Smooth muscle cell (in vitro differentiated cells): ENCODE measurements at regions not wholly inside any gene's neighbourhood (a gene's known extent, or its start where the extent isn't known, plus 50 kb on each side); places are given as distances from the start of the nearest gene placed in this dataset.

Source experiments
- DNase-seq: peaks from one replicate; lab custom pipeline; 2025; ENCODE audit not compliant: unreplicated experiment; lab: John Stamatoyannopoulos, UW
- H2AFZ ChIP-seq: fragments of 200-600 bp; sonication (generic); 2 replicates; pipeline ENCODE4 v1.6.0; 2016; ENCODE audit warnings: antibody characterized with exemption, low read depth, mild to moderate bottlenecking
- H3F3A ChIP-seq: fragments of 200-600 bp; sonication (generic); 2 replicates; pipeline ENCODE4 v1.6.0; 2017; ENCODE audit warnings: antibody characterized with exemption, low read depth
- H3K27ac ChIP-seq: fragments of 200-600 bp; sonication (generic); 2 replicates; pipeline ENCODE4 v1.5.1; 2016; ENCODE audit warnings: low read depth, mild to moderate bottlenecking
- H3K27me3 ChIP-seq: fragments of 200-600 bp; sonication (generic); 2 replicates; pipeline ENCODE4 v1.6.1; 2016; ENCODE audit warnings: low read depth, mild to moderate bottlenecking
- H3K36me3 ChIP-seq: fragments of 200-600 bp; sonication (generic); 2 replicates; pipeline ENCODE4 v1.5.1; 2016; ENCODE audit warnings: low read depth
- H3K4me1 ChIP-seq: fragments of 200-600 bp; sonication (generic); 2 replicates; pipeline ENCODE4 v1.5.1; 2016; ENCODE audit warnings: low read depth
- H3K4me2 ChIP-seq: fragments of 200-600 bp; sonication (generic); 2 replicates; pipeline ENCODE4 v1.6.0; 2016; ENCODE audit warnings: mild to moderate bottlenecking
- H3K4me3 ChIP-seq: fragments of 200-600 bp; sonication (generic); 2 replicates; pipeline ENCODE4 v1.5.1; 2016; ENCODE audit warnings: mild to moderate bottlenecking
- H3K79me2 ChIP-seq: fragments of 200-600 bp; sonication (generic); 2 replicates; pipeline ENCODE4 v1.6.0; 2016; ENCODE audit warnings: low read depth, mild to moderate bottlenecking
- H3K9ac ChIP-seq: fragments of 200-600 bp; sonication (generic); 2 replicates; pipeline ENCODE4 v1.6.0; 2016; ENCODE audit warnings: low read depth
- H3K9me3 ChIP-seq: fragments of 200-600 bp; sonication (generic); replicated peaks from 2 replicates; pipeline ENCODE4 v1.5.1; 2016; ENCODE audit warnings: low read depth
- H4K20me1 ChIP-seq: fragments of 200-600 bp; sonication (generic); 2 replicates; pipeline ENCODE4 v1.6.0; 2016; ENCODE audit warnings: low read depth
- WGBS: methylation state at CpG from one replicate; pipeline ENCODE4 v1.1.7; 2016; ENCODE audit warnings: low lambda C conversion rate; 5-methylcytosine and 5-hydroxymethylcytosine counted together
- TF ChIP-seq, protein P1 (sequence below): fragments of 200-600 bp; sonication (generic); IDR thresholded peaks from 2 replicates; pipeline ENCODE4 v1.5.1; 2017; ENCODE audit warnings: borderline replicate concordance, mild to moderate bottlenecking, antibody characterized with exemption; ENCODE audit not compliant: insufficient read depth, poor library complexity, severe bottlenecking

DNA sequence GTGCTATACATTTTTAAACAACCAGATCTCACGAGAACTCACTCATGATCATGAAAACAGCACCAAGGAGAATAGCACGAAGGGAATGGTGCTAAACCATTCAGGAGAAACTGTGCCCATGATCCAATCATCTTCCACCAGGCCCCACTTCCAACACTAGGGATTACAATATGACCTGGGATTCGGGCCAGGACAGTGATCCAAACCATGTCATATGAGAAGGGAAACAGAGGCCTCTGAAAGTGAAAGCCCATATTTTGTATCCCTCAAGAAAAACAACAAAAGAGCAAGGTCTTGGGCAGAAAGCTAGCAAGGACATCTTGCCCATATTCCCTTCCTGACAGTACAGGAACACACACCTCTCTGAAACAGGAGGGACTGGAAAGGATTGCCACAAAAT, 163.9 kb upstream of the VASH1 start:
- TF ChIP-seq, protein P1, sequence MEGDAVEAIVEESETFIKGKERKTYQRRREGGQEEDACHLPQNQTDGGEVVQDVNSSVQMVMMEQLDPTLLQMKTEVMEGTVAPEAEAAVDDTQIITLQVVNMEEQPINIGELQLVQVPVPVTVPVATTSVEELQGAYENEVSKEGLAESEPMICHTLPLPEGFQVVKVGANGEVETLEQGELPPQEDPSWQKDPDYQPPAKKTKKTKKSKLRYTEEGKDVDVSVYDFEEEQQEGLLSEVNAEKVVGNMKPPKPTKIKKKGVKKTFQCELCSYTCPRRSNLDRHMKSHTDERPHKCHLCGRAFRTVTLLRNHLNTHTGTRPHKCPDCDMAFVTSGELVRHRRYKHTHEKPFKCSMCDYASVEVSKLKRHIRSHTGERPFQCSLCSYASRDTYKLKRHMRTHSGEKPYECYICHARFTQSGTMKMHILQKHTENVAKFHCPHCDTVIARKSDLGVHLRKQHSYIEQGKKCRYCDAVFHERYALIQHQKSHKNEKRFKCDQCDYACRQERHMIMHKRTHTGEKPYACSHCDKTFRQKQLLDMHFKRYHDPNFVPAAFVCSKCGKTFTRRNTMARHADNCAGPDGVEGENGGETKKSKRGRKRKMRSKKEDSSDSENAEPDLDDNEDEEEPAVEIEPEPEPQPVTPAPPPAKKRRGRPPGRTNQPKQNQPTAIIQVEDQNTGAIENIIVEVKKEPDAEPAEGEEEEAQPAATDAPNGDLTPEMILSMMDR: no peak

DNA sequence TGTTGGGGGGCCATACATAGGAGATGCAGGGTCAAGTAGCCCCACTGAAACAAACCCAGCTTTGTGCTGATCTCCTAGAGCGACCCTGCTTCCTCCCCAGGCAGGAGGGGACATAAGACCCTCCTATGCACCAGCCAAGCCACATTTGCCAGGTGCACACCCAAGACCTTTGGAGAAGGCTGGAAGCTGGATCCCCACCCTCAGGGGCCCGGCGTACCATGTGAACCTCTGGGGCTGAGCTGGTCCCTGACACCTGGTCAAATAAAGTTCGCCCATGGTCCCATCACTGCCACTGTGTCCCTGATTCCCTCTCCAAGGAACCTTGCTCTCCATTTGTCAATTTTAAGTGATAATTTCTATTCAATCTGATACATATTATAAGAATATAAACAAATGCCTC, 162.1 kb upstream of the VASH1 start:
- WGBS: 92% methylated on average over 4 of the region's 4 CpGs
- DNase-seq: no peak

More for the DNA sequence above, 163.9 kb upstream of the VASH1 start:
- Histone ChIP-seq H3K4me2 (no peak overlapping the region), H3F3A (no peaks in the 10 kb centered on the region), H3K4me3 (no peak overlapping the region), H4K20me1 (no peaks in the 10 kb centered on the region), H3K9me3 (no peaks in the 10 kb centered on the region), H3K27ac (no peak overlapping the region), H2AFZ (no peak overlapping the region), H3K27me3 (no peaks in the 10 kb centered on the region), H3K79me2 (no peaks in the 10 kb centered on the region), H3K4me1 (no peaks in the 10 kb centered on the region), H3K9ac (no peak overlapping the region), H3K36me3 (no peaks in the 10 kb centered on the region)
- WGBS: 91% methylated on average over 3 of the region's 3 CpGs
- no peak for DNase-seq

DNA sequence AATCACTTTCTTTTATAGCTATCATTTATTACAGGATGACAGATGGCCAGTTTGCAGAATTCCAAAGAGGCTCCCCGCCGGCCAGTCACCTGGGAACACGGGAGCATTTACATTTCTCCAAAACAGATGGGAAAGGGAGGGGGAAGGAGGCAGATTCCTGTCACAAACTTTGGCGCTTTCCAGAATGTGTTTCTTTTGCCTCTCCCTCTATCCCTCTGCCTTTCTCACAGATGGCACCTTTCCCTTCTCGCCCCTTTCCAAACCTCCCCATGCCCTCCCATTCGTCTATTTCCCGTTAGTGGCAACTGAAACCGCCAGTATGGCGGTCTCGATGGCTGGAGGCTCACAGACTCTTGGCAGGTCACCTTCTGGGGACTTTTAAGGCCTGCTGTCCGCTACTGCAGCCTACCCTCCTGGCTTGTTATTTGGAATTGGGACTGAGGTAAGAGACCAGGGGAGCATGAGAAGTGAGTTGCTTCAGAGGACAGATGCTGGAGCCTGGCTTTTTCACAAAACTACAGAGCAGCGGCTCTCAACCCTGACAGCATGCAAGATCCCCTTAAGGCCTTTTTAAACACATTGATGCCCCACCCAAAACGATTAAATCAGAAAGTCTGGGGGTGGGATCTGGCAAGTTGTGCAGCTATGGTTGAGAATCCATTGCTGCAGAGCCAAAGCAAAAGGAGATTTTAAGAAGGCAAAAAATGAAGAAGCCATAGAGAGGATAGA, 161.5 kb upstream of the VASH1 start:
- H3K4me2 ChIP-seq: no peak overlapping the region
- TF ChIP-seq, protein P1: no peak
- H3K27ac ChIP-seq: no peak overlapping the region
- no peak for DNase-seq
- no peaks in the 10 kb centered on the region for H3K9me3 ChIP-seq
- no peaks in the 10 kb centered on the region for H3K27me3 ChIP-seq
- H3K4me1 ChIP-seq: no peaks in the 10 kb centered on the region
- H3K36me3 ChIP-seq: no peaks in the 10 kb centered on the region
- no peak overlapping the region for H2AFZ ChIP-seq
- no peak overlapping the region for H3K9ac ChIP-seq
- WGBS: 74% methylated on average over 13 of the region's 13 CpGs
- H3K4me3 ChIP-seq: no peak overlapping the region
- no peaks in the 10 kb centered on the region for H4K20me1 ChIP-seq
- no peaks in the 10 kb centered on the region for H3F3A ChIP-seq
- H3K79me2 ChIP-seq: no peaks in the 10 kb centered on the region

More for the DNA sequence above, 162.1 kb upstream of the VASH1 start:
- Histone ChIP-seq H3K27me3 (no peaks in the 10 kb centered on the region), H3K79me2 (no peaks in the 10 kb centered on the region), H4K20me1 (no peaks in the 10 kb centered on the region), H3K27ac (no peak overlapping the region), H3K4me1 (no peaks in the 10 kb centered on the region), H3K9me3 (no peaks in the 10 kb centered on the region), H2AFZ (no peak overlapping the region), H3K4me3 (no peak overlapping the region), H3K9ac (no peak overlapping the region), H3K36me3 (no peaks in the 10 kb centered on the region), H3K4me2 (no peak overlapping the region), H3F3A (no peaks in the 10 kb centered on the region)
- TF ChIP-seq, protein P1: no peak

DNA sequence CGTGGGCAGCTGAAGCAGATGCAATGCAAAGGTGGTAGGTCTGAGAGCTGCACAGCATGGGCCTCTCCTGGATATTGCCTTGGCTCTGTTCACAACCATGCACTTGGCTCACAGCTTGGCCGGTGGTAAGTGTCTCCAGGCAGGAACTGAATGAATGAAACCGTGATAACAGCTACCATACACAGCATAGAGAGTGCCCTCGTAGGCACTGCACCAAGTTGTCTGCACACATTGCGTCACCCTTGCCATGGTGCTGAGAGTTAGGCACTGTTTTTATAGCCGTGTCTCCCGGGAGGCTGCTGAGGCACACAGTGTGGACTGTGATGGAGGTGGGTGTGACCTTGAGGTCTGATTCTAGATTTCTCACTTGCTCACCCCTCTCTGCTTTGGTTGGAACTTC, 157.6 kb upstream of the VASH1 start:
- WGBS: 87% methylated on average over 7 of the region's 7 CpGs
- TF ChIP-seq, protein P1: no peak
- Histone ChIP-seq H3K27ac (no peak overlapping the region), H3K36me3 (no peaks in the 10 kb centered on the region), H3K79me2 (no peaks in the 10 kb centered on the region), H3K9me3 (no peaks in the 10 kb centered on the region), H3K4me1 (no peaks in the 10 kb centered on the region), H2AFZ (no peak overlapping the region), H3F3A (no peaks in the 10 kb centered on the region), H3K9ac (no peak overlapping the region), H3K4me3 (no peak overlapping the region), H3K27me3 (no peaks in the 10 kb centered on the region), H3K4me2 (no peak overlapping the region), H4K20me1 (no peaks in the 10 kb centered on the region)
- DNase-seq: no peak
